HEK293 (cell line): ENCODE measurements at regions not wholly inside any gene's neighbourhood (a gene's known extent, or its start where the extent isn't known, plus 50 kb on each side); places are given as distances from the start of the nearest gene placed in this dataset.

Source experiments
- CTCF ChIA-PET: fragments of 350-600 bp; formaldehyde crosslinking; extraction: SDS; loops from one replicate; lab custom pipeline; 2021; ENCODE audit warnings: antibody characterized with exemption; lab: Yijun Ruan, JAX
- POLR2A ChIA-PET: fragments of 300-600 bp; formaldehyde crosslinking; extraction: SDS; loops from one replicate; lab custom pipeline; 2020; ENCODE audit warnings: antibody characterized with exemption, inconsistent platforms; lab: Yijun Ruan, JAX
- H3K27ac ChIP-seq: fragments of 200-500 bp; sonication (Bioruptor generic); 2 replicates; pipeline ENCODE4 v1.5.1; 2014; ENCODE audit warnings: low read depth, low read length, control low read depth, inconsistent platforms; ENCODE audit errors: extremely low read depth
- H3K36me3 ChIP-seq, 2 experiments: fragments of 200-500 bp in 1 of 2; sonication (Bioruptor generic) in 1 of 2; 1 replicate in 1 of 2; 2 replicates in 1 of 2; pipeline ENCODE4 v1.5.1; 2014 to 2017; ENCODE audit warnings: inconsistent platforms in 2 of 2, low read length in 2 of 2; ENCODE audit not compliant: control insufficient read depth in 2 of 2, insufficient read depth in 1 of 2
- H3K4me1 ChIP-seq: fragments of 200-500 bp; sonication (Bioruptor generic); 2 replicates; pipeline ENCODE4 v1.5.1; 2014; ENCODE audit warnings: mild to moderate bottlenecking, low read length, inconsistent platforms; ENCODE audit not compliant: control insufficient read depth, insufficient read depth
- H3K4me3 ChIP-seq: 2 replicates; pipeline ENCODE4 v1.5.1; 2011; ENCODE audit warnings: low read depth, mild to moderate bottlenecking, control low read depth, low read length, moderate library complexity
- H3K9me3 ChIP-seq: fragments of 200-500 bp; sonication (Bioruptor generic); 2 replicates; pipeline ENCODE4 v1.5.1; 2014; ENCODE audit warnings: low read depth, low read length, inconsistent platforms; ENCODE audit not compliant: control insufficient read depth, insufficient read depth
- GFI1B ChIP-seq: fragments of 450-650 bp; formaldehyde crosslinking; IDR thresholded peaks from 2 replicates; pipeline ENCODE4 v1.5.1; 2016; ENCODE audit warnings: missing biosample characterization, missing genetic modification characterization
- HOXC10 ChIP-seq: sonication (generic); formaldehyde crosslinking; IDR thresholded peaks from 2 replicates; pipeline ENCODE4 v1.8.1; 2023; ENCODE audit warnings: mild to moderate bottlenecking, missing genetic modification reagents
- SCRT2 ChIP-seq: fragments of 450-650 bp; formaldehyde crosslinking; IDR thresholded peaks from 2 replicates; pipeline ENCODE4 v1.5.1; 2016; ENCODE audit warnings: missing biosample characterization, missing genetic modification characterization
- SP2 ChIP-seq: fragments of 450-650 bp; formaldehyde crosslinking; IDR thresholded peaks from 2 replicates; pipeline ENCODE4 v1.5.1; 2016; ENCODE audit warnings: missing biosample characterization, missing genetic modification characterization
- ZBTB11 ChIP-seq: fragments of 450-650 bp; formaldehyde crosslinking; conservative IDR thresholded peaks from 2 replicates; pipeline ENCODE4 v1.5.1; 2016; ENCODE audit warnings: low read depth, missing biosample characterization, missing genetic modification characterization
- ZBTB21 ChIP-seq: fragments of 450-650 bp; formaldehyde crosslinking; IDR thresholded peaks from 2 replicates; pipeline ENCODE4 v1.5.1; 2017; ENCODE audit warnings: missing biosample characterization, missing genetic modification characterization
- ZIC2 ChIP-seq: fragments of 450-650 bp; formaldehyde crosslinking; IDR thresholded peaks from 2 replicates; pipeline ENCODE4 v1.5.1; 2016; ENCODE audit warnings: missing biosample characterization, missing genetic modification characterization
- ZNF133 ChIP-seq: fragments of 450-650 bp; formaldehyde crosslinking; IDR thresholded peaks from 2 replicates; pipeline ENCODE4 v1.5.1; 2016; ENCODE audit warnings: missing biosample characterization, missing genetic modification characterization
- ZNF140 ChIP-seq: fragments of 450-650 bp; formaldehyde crosslinking; IDR thresholded peaks from 2 replicates; pipeline ENCODE4 v1.5.1; 2016; ENCODE audit warnings: missing biosample characterization, missing genetic modification characterization
- ZNF148 ChIP-seq: fragments of 450-650 bp; formaldehyde crosslinking; IDR thresholded peaks from 2 replicates; pipeline ENCODE4 v1.5.0; 2017; ENCODE audit warnings: missing biosample characterization, missing genetic modification characterization, borderline replicate concordance
- ZNF169 ChIP-seq: fragments of 450-650 bp; formaldehyde crosslinking; IDR thresholded peaks from 2 replicates; pipeline ENCODE4 v1.5.1; 2016; ENCODE audit warnings: missing biosample characterization, missing genetic modification characterization
- ZNF184 ChIP-seq: fragments of 450-650 bp; IDR thresholded peaks from 2 replicates; pipeline ENCODE4 v1.5.1; 2018; ENCODE audit warnings: missing biosample characterization, mild to moderate bottlenecking, missing genetic modification characterization
- ZNF354C ChIP-seq: fragments of 450-650 bp; formaldehyde crosslinking; IDR thresholded peaks from 2 replicates; pipeline ENCODE4 v1.5.1; 2016; ENCODE audit warnings: missing biosample characterization, missing genetic modification characterization, low read depth, borderline replicate concordance
- ZNF501 ChIP-seq: fragments of 450-650 bp; formaldehyde crosslinking; IDR thresholded peaks from 2 replicates; pipeline ENCODE4 v1.5.1; 2016; ENCODE audit warnings: missing biosample characterization, missing genetic modification characterization
- ZNF544 ChIP-seq: fragments of 450-650 bp; formaldehyde crosslinking; IDR thresholded peaks from 2 replicates; pipeline ENCODE4 v1.5.0; 2017; ENCODE audit warnings: missing biosample characterization, missing genetic modification characterization
- ZNF600 ChIP-seq: fragments of 450-650 bp; formaldehyde crosslinking; IDR thresholded peaks from 2 replicates; pipeline ENCODE4 v1.5.1; 2016; ENCODE audit warnings: missing biosample characterization, missing genetic modification characterization
- ZNF658 ChIP-seq: fragments of 450-650 bp; formaldehyde crosslinking; IDR thresholded peaks from 2 replicates; pipeline ENCODE4; 2016; ENCODE audit warnings: missing biosample characterization, missing genetic modification characterization
- ZNF660 ChIP-seq: fragments of 450-650 bp; IDR thresholded peaks from 2 replicates; pipeline ENCODE4 v1.5.1; 2018; ENCODE audit warnings: missing biosample characterization, mild to moderate bottlenecking, missing genetic modification characterization
- ZNF664 ChIP-seq: fragments of 450-650 bp; formaldehyde crosslinking; IDR thresholded peaks from 2 replicates; pipeline ENCODE4 v1.5.1; 2016; ENCODE audit warnings: missing biosample characterization, missing genetic modification characterization
- ZNF792 ChIP-seq: fragments of 450-650 bp; formaldehyde crosslinking; IDR thresholded peaks from 2 replicates; pipeline ENCODE4 v1.5.1; 2016; ENCODE audit warnings: missing biosample characterization, missing genetic modification characterization
- ZNF837 ChIP-seq: fragments of 450-650 bp; formaldehyde crosslinking; IDR thresholded peaks from 2 replicates; pipeline ENCODE4 v1.5.1; 2016; ENCODE audit warnings: missing biosample characterization, missing genetic modification characterization
- TF ChIP-seq, protein P1 (sequence below): fragments of 450-650 bp; formaldehyde crosslinking; IDR thresholded peaks from 2 replicates; pipeline ENCODE4 v1.5.1; 2016; ENCODE audit warnings: missing biosample characterization, missing genetic modification characterization

GRCh38 chr2:3130889-3131635 lies 246.6 kb downstream of the EIPR1 start:
- H3K4me3 ChIP-seq, result no peak overlapping the region
- TF ChIP-seq ZBTB11 (tag by site-specific recombination), result no peak
- peak; percentile 65 for TF ChIP-seq ZIC2
- H3K27ac ChIP-seq, result no peak overlapping the region
- no peaks in the 10 kb centered on the region for H3K4me1 ChIP-seq
- ChIA-PET CTCF (no interaction called here), POLR2A (no interaction called here)
- H3K9me3 ChIP-seq, result no peaks in the 10 kb centered on the region
- no peaks in the 10 kb centered on the region for H3K36me3 ChIP-seq

GRCh38 chr2:3130444-3130843 lies 247.2 kb downstream of the EIPR1 start:
- POLR2A ChIA-PET, result interaction anchor here (0.7 kb wide), 1 partner anchor 827 kb away, joined by 7 read pairs; no protein-coding TSS in a partner anchor
- H3K27ac ChIP-seq, result no peak overlapping the region

GRCh38 chr2:3129867-3130266 lies 247.8 kb downstream of the EIPR1 start:
- H3K27ac ChIP-seq, result no peak overlapping the region

More at GRCh38 chr2:3130444-3130843, 247.2 kb downstream of the EIPR1 start:
- Histone ChIP-seq H3K4me1 (no peaks in the 10 kb centered on the region), H3K4me3 (no peak overlapping the region), H3K36me3 (no peaks in the 10 kb centered on the region), H3K9me3 (no peaks in the 10 kb centered on the region)
- TF ChIP-seq ZNF148 (tag by site-specific recombination) (no peak), SP2 (no peak), ZBTB21 (tag by site-specific recombination) (no peak), ZNF133 (tag by site-specific recombination) (no peak), ZNF792 (tag by site-specific recombination) (no peak), ZNF354C (tag by site-specific recombination) (no peak), SCRT2 (tag by site-specific recombination) (no peak), ZNF664 (tag by site-specific recombination) (no peak), ZNF837 (tag by site-specific recombination) (no peak), ZNF660 (tag by site-specific recombination) (no peak), ZNF169 (no peak), HOXC10 (CRISPR knock-in tag) (no peak), GFI1B (tag by site-specific recombination) (no peak), ZNF501 (tag by site-specific recombination) (no peak)
- TF ChIP-seq, protein P1, sequence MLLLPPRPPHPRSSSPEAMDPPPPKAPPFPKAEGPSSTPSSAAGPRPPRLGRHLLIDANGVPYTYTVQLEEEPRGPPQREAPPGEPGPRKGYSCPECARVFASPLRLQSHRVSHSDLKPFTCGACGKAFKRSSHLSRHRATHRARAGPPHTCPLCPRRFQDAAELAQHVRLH, result no peak
- CTCF ChIA-PET, result no interaction called here

More at GRCh38 chr2:3129867-3130266, 247.8 kb downstream of the EIPR1 start:
- TF ChIP-seq ZNF544 (no peak), ZNF140 (tag by site-specific recombination) (no peak), ZNF184 (tag by site-specific recombination) (no peak), ZNF600 (no peak), ZNF658 (no peak)
- H3K4me1 ChIP-seq, result no peaks in the 10 kb centered on the region
- no peak overlapping the region for H3K4me3 ChIP-seq
- H3K9me3 ChIP-seq, result no peaks in the 10 kb centered on the region
- H3K36me3 ChIP-seq, result no peaks in the 10 kb centered on the region
- POLR2A ChIA-PET, result interaction anchor here (0.7 kb wide), 1 partner anchor 828 kb away, joined by 7 read pairs; no protein-coding TSS in a partner anchor
- CTCF ChIA-PET, result interaction anchor here (0.6 kb wide), 1 partner anchor 128 kb away, joined by 5 read pairs; no protein-coding TSS in a partner anchor
